SK-N-MC (cell line): ENCODE measurements at regions not wholly inside any gene's neighbourhood (a gene's known extent, or its start where the extent isn't known, plus 50 kb on each side); places are given as distances from the start of the nearest gene placed in this dataset.

Experiments
- EZH2 ChIP-seq: fragments of 200-600 bp; sonication (generic); IDR thresholded peaks from one replicate; pipeline ENCODE4 v1.6.1; 2017; ENCODE audit warnings: antibody characterized with exemption
- FOXP2 ChIP-seq: optimal IDR thresholded peaks from 2 replicates; pipeline ENCODE3; 2011; ENCODE audit warnings: mild to moderate bottlenecking, moderate library complexity; ENCODE audit not compliant: insufficient read depth; ENCODE audit errors: extremely low read length, control extremely low read depth
- POLR2AphosphoS5 ChIP-seq: IDR thresholded peaks from 2 replicates; pipeline ENCODE4 v1.6.1; 2012; ENCODE audit warnings: mild to moderate bottlenecking, low read depth, low read length, borderline replicate concordance

- TF ChIP-seq POLR2AphosphoS5 (no peak), FOXP2 (no peak), EZH2 (no peak)
Observed at GRCh38 chr5:89535411-89535810, 652.4 kb upstream of the MEF2C start.
